Adrenal gland (tissue), 9 donors: ENCODE measurements at regions not wholly inside any gene's neighbourhood (a gene's known extent, or its start where the extent isn't known, plus 50 kb on each side); places are given as distances from the start of the nearest gene placed in this dataset.

Experiments used
- DNase-seq, 7 donors: peaks; one replicate each; pipeline ENCODE4 v3.0.0-alpha.2; 2019 to 2020
- H3K27ac ChIP-seq, 5 donors: fragments of 200-600 bp; sonication (generic) in 4 of 5; 1 replicate in 3 of 5; 2 replicates in 2 of 5; pipeline versions ENCODE4 v1.5.1 to v1.8.0; 2016 to 2020; ENCODE audit warnings: mild to moderate bottlenecking in 1 of 5
- H3K27me3 ChIP-seq: fragments of 200-600 bp; 2 replicates; pipeline ENCODE4 v1.8.0; 2021
- H3K36me3 ChIP-seq, 2 donors: fragments of 200-600 bp; replicated peaks in 1 of 2; 1 replicate in 1 of 2; 2 replicates in 1 of 2; pipeline versions ENCODE4 v1.5.1 to v1.8.0; 2018 to 2022
- H3K4me1 ChIP-seq, 2 donors: fragments of 200-600 bp; replicated peaks in 1 of 2; 1 replicate in 1 of 2; 2 replicates in 1 of 2; pipeline versions ENCODE4 v1.5.1 to v1.8.0; 2018 to 2021
- H3K4me3 ChIP-seq, 4 donors: fragments of 200-600 bp; sonication (generic) in 3 of 4; one replicate each; pipeline ENCODE4 v1.5.1; 2016 to 2018
- H3K9me3 ChIP-seq, 3 donors: fragments of 200-600 bp; sonication (generic) in 1 of 3; replicated peaks in 1 of 3; 1 replicate in 2 of 3; 2 replicates in 1 of 3; pipeline versions ENCODE4 v1.5.1 to v1.8.0; 2016 to 2021
- POLR2A ChIP-seq, 2 donors: fragments of 450-650 bp; IDR thresholded peaks; one replicate each; pipeline ENCODE4 v1.6.1; 2017; ENCODE audit warnings: antibody characterized with exemption in 2 of 2, mild to moderate bottlenecking in 2 of 2, moderate library complexity in 1 of 2
- WGBS, 4 donors: extraction: QIAGEN DNeasy Blood & Tissue Kit in 2 of 4; methylation state at CpG; one replicate each; pipeline versions ENCODE4 v1.1.5 to v1.1.7; 2013 to 2017; 5-methylcytosine and 5-hydroxymethylcytosine counted together
- intact Hi-C, 2 donors: fragments of 100-400 bp; cut with DNase I; formaldehyde crosslinking; loops; one replicate each; pipeline versions ENCODE4 v1.14.1 to v1.15.0; 2022 to 2023
- TF ChIP-seq, protein P1 (sequence below), 6 experiments: fragments of 450-650 bp in 4 of 6; fragments of 200-600 bp in 2 of 6; sonication (generic) in 1 of 6; IDR thresholded peaks; 1 replicate in 5 of 6; 2 replicates in 1 of 6; pipeline versions ENCODE4 v1.5.1 to v1.8.0; 2016 to 2021; ENCODE audit warnings: antibody characterized with exemption in 6 of 6, mild to moderate bottlenecking in 2 of 6, moderate library complexity in 1 of 6
- donor health status: healthy with polysubstance abuse.
- donor health status: Bipolar disorder and iron deficiency.
- donor health status: DM: yes; HTN: yes; CAD: no.
- donor health status: DM: no; HTN: no; CAD: no.
- donor health status: DM: no; HTN: no; CAD: no.

- Histone ChIP-seq H3K4me1 (no peaks in the 10 kb centered on the region), H3K27ac (no peak overlapping the region), H3K9me3 (no peaks in the 10 kb centered on the region), H3K4me3 (no peak overlapping the region), H3K36me3 (no peaks in the 10 kb centered on the region), H3K27me3 (no peaks in the 10 kb centered on the region)
- no peak for DNase-seq
- no peak for TF ChIP-seq POLR2A (IDR thresholded peaks at IDR 0.05)
- TF ChIP-seq, protein P1, sequence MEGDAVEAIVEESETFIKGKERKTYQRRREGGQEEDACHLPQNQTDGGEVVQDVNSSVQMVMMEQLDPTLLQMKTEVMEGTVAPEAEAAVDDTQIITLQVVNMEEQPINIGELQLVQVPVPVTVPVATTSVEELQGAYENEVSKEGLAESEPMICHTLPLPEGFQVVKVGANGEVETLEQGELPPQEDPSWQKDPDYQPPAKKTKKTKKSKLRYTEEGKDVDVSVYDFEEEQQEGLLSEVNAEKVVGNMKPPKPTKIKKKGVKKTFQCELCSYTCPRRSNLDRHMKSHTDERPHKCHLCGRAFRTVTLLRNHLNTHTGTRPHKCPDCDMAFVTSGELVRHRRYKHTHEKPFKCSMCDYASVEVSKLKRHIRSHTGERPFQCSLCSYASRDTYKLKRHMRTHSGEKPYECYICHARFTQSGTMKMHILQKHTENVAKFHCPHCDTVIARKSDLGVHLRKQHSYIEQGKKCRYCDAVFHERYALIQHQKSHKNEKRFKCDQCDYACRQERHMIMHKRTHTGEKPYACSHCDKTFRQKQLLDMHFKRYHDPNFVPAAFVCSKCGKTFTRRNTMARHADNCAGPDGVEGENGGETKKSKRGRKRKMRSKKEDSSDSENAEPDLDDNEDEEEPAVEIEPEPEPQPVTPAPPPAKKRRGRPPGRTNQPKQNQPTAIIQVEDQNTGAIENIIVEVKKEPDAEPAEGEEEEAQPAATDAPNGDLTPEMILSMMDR (IDR thresholded peaks at IDR 0.05) = no peak
- intact Hi-C loops = no loop called here
These were observed 453.1 kb downstream of the LTN1 start for GRCh38 chr21:28539623-28539988.

- intact Hi-C loops = no loop called here
- no peaks in the 10 kb centered on the region for H3K4me1 ChIP-seq
- DNase-seq = no peak
- no peaks in the 10 kb centered on the region for H3K36me3 ChIP-seq
- no peaks in the 10 kb centered on the region for H3K9me3 ChIP-seq
- no peak overlapping the region for H3K4me3 ChIP-seq
- TF ChIP-seq POLR2A (IDR thresholded peaks at IDR 0.05) = no peak
- WGBS, 4 donors = 74 to 88% (median 86%) methylated on average over 3 of the region's 3 CpGs
- H3K27ac ChIP-seq = no peak overlapping the region
- H3K27me3 ChIP-seq = no peaks in the 10 kb centered on the region
These were observed 453.6 kb downstream of the LTN1 start for GRCh38 chr21:28538987-28539622.

DNA sequence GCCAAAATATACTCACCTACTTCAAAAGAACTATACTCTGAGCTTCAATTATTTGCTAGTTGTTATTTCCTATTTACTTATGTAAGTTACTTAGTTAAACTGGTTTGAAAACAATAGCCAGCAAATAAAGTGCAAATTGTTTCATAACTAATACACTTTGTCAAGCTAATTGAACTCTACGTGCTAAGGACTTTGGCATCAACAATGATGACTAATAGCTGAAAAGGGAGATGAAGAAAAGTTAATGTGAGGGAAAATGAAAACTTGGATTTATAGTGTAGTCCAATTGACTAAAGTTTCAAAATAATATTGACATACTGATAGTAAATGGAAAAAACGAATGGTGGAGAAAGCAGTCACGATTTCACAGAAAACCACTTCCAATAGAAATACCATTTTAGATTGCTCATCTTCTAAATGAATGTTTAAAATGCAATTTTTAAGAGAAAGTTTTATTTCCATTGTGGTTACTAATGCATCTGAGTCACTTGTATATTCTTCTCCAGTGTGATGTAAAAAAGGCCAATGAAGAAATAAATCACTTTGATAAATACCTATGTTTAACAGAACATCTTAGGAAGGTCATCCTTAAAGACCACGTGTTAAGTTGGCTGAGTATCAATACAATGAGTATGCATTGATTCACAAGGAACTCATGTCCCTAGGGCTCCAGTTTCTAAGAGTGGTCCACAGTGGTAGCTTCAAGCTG, 455.2 kb downstream of the LTN1 start:
- WGBS, 4 donors = 55 to 68% (median 58%) methylated on average over 4 of the region's 4 CpGs
- Histone ChIP-seq H3K27ac (no peak overlapping the region), H3K36me3 (no peaks in the 10 kb centered on the region), H3K27me3 (no peaks in the 10 kb centered on the region), H3K4me3 (no peak overlapping the region), H3K4me1 (no peaks in the 10 kb centered on the region), H3K9me3 (no peaks in the 10 kb centered on the region)
- intact Hi-C loops = no loop called here
- TF ChIP-seq POLR2A (IDR thresholded peaks at IDR 0.05) = no peak
- TF ChIP-seq, protein P1 (IDR thresholded peaks at IDR 0.05) = no peak
- no peak for DNase-seq

GRCh38 chr21:28532446-28532845, 460.2 kb downstream of the LTN1 start:
- TF ChIP-seq, protein P1 (IDR thresholded peaks at IDR 0.05) = no peak
- TF ChIP-seq POLR2A (IDR thresholded peaks at IDR 0.05) = no peak
- intact Hi-C loops = no loop called here
- Histone ChIP-seq H3K27ac (no peak overlapping the region), H3K4me1 (no peaks in the 10 kb centered on the region), H3K4me3 (no peak overlapping the region), H3K27me3 (no peaks in the 10 kb centered on the region), H3K36me3 (no peaks in the 10 kb centered on the region), H3K9me3 (no peaks in the 10 kb centered on the region)
- DNase-seq = no peak

GRCh38 chr21:28523367-28523766, 469.3 kb downstream of the LTN1 start:
- H3K27me3 ChIP-seq = no peaks in the 10 kb centered on the region
- H3K4me1 ChIP-seq = no peaks in the 10 kb centered on the region
- TF ChIP-seq, protein P1 (IDR thresholded peaks at IDR 0.05) = no peak
- TF ChIP-seq POLR2A (IDR thresholded peaks at IDR 0.05) = no peak
- WGBS, 4 donors = 11 to 77% (median 51%) methylated on average over 2 of the region's 2 CpGs
- no peak overlapping the region for H3K27ac ChIP-seq
- no peak for DNase-seq
- intact Hi-C loops = no loop called here
- no peaks in the 10 kb centered on the region for H3K36me3 ChIP-seq
- H3K9me3 ChIP-seq = no peaks in the 10 kb centered on the region
- H3K4me3 ChIP-seq = no peak overlapping the region
